CD4-positive, alpha-beta T cell treated with Interleukin-17A for 1 hour (primary cell): ENCODE measurements at regions not wholly inside any gene's neighbourhood (a gene's known extent, or its start where the extent isn't known, plus 50 kb on each side); places are given as distances from the start of the nearest gene placed in this dataset.
"Not testable (repeated sequence)": the region's sequence is repeated elsewhere in the genome, so short reads cannot be mapped to it uniquely, and the experiment has no call there.

Source experiments
- DNase-seq: peaks from one replicate; pipeline ENCODE4 v3.0.0-alpha.2; 2020

GRCh38 chr7:81111781-81112540, 193.1 kb upstream of the SEMA3C start:
- DNase-seq = no peak

GRCh38 chr7:81111358-81111757, 192.5 kb upstream of the SEMA3C start:
- DNase-seq = no peak

- no peak for DNase-seq
Measured at GRCh38 chr7:81110673-81111072, 191.8 kb upstream of the SEMA3C start.

GRCh38 chr7:81098213-81098612, 179.4 kb upstream of the SEMA3C start:
- DNase-seq = no peak

DNA sequence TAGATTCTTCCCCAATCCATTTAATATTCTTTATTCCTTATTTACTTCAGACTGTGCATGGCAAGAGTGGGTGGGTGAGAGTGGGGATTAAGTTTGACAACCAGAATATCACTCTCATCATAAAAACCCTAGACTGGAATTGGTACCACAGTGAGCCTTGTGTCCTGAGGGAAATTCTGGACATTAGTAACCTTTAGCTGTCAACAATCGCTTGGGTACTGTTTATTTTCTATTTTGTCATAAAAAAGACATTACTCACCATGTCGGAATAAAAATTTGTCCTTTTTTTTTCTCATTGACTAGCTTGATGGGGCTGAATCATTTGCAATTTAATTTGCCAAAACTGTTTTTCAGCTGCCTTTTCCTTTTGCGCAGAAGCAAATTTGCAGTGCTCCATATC, 176.1 kb upstream of the SEMA3C start:
- DNase-seq = no peak

GRCh38 chr7:81081616-81082015, 162.8 kb upstream of the SEMA3C start:
- DNase-seq = no peak

DNA sequence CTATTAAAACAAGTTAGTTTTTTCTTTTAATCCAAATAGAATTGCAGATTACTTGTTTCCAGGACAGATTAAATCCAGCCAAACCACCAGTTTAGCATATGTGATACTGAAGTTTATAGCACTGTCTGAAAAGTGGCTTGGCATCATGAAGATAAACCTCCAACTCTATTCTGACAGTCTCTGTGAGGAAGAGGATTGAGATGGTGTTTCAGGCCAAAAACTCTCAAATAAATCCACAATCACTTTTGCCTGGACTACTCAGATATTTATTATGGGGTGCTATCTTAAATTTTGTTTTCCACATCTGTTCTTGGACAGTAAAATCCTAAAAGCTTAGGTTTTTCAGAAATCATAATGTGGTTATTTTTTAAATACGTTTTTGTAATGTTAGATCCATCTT, 161.7 kb upstream of the SEMA3C start:
- DNase-seq = no peak

DNA sequence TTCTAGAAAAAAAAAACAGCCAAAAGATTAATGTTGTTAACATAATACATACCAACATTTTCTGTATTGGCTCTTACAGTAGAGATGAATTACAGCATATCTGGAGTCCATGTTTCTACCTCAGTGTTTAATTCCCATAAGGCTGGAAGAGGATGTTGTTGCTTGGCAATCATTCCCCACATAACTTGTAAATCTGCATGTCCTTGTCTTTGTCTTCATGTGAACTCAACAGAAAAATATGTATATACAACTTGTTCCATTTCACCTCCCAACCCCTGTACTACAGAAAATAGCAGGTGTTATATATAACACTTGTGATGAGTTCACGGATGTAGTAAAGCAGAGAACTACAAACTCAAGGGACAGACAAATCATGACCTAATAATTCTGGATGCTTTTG, 160.9 kb upstream of the SEMA3C start:
- DNase-seq = no peak

- DNase-seq = no peak
Measured at GRCh38 chr7:81075150-81075549, 156.3 kb upstream of the SEMA3C start.

DNA sequence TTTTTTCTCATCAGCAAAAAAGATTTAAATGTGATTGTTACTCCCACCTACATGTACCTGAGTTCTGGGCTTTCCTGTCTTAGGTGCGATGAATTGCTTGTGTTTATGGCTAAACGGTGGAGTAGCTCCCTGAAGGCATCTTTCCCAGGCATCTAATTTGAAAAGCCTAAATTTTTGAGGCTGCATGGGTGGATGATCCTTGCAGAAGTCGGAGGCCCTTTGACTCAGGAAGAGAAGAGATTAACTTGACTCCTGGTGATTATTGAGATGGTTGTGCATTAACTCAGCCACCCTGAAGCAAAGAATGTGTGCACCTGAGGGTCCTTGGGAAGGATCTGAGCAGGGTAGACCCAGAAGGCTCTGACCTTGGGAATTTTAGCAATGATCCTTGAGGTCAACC, 155.6 kb upstream of the SEMA3C start:
- no peak for DNase-seq

GRCh38 chr7:81073931-81074251, 155.0 kb upstream of the SEMA3C start:
- DNase-seq = no peak

- DNase-seq = no peak
Measured at GRCh38 chr7:81070956-81071355, 152.1 kb upstream of the SEMA3C start.

GRCh38 chr7:81066797-81067196, 147.9 kb upstream of the SEMA3C start:
- no peak for DNase-seq

DNA sequence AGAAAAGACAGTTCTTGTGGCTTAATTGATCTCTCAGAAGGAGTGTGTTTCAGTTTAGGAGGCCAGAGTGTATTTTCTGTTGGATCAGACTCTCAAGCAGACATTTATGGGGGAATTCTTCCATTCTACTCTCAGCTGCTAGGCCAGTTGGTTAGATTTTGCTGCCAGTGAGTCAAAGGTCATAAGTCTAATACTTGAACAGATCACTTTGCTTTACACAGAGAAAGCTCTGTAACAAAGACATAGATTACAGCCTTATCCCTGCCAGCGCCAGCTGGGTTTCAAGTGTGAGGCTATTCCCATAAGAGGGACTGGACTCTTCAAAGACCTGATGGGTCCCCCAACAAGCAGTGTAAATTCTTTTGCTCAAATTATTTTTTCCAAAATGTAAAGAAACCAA, 145.6 kb upstream of the SEMA3C start:
- no peak for DNase-seq

- DNase-seq = no peak
Measured at GRCh38 chr7:81062755-81063154, 143.9 kb upstream of the SEMA3C start.

DNA sequence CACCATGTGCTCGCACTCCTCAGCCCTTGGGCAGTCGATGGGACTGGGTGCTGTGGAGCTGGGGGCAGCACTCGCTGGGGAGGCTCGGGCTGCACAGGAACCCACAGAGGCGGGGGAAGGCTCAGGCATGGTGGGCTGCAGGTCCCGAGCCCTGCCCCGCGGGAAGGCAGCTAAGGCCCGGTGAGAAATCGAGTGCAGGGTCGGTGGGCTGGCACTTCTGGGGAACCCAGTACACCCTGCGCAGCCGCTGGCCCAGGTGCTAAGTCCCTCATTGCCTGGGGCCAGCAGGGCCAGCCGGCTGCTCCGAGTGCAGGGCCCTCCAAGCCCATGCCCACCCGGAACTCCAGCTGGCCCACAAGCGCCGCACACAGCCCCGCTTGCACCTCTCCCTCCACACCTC, 138.6 kb upstream of the SEMA3C start:
- DNase-seq = not testable (repeated sequence)

GRCh38 chr7:81053623-81054022, 134.8 kb upstream of the SEMA3C start:
- DNase-seq = no peak

DNA sequence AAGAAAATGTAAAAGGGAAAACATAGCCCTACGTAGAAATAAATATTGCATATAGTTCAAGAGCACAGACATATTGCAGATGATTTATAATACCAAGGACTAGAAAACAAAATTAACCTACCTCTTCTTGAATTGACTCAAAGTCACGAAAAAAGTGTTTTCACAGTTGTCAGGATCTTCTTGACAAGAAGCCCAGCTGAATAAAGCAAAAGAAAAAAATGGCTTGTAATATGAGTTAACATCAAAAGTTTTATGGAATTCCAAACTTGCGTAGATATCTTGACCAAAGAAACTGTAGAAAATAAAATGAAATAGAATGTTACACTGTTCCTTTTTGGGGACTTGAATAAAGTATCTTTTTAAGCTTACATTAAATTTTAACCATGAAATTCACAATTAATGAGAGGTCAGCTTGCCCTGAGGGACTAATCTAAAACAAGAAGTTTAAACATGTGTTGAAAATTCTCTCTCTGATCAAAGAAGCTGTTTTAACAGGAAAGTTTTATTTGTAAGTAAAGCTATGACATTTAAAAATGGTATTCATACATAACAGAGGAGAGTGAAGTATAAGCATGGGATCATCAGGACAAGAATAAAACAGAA, 133.1 kb upstream of the SEMA3C start:
- no peak for DNase-seq

GRCh38 chr7:81045491-81046030, 126.7 kb upstream of the SEMA3C start:
- no peak for DNase-seq

- DNase-seq = not testable (repeated sequence)
Measured at GRCh38 chr7:81042646-81043045, 123.8 kb upstream of the SEMA3C start.

- DNase-seq = no peak
Measured at GRCh38 chr7:81040496-81040895, 121.6 kb upstream of the SEMA3C start.

- no peak for DNase-seq
Measured at GRCh38 chr7:81036871-81037270, 118.0 kb upstream of the SEMA3C start.

- no peak for DNase-seq
Measured at GRCh38 chr7:81036057-81036456, 117.2 kb upstream of the SEMA3C start.

- no peak for DNase-seq
Measured at GRCh38 chr7:81031996-81032395, 113.1 kb upstream of the SEMA3C start.

DNA sequence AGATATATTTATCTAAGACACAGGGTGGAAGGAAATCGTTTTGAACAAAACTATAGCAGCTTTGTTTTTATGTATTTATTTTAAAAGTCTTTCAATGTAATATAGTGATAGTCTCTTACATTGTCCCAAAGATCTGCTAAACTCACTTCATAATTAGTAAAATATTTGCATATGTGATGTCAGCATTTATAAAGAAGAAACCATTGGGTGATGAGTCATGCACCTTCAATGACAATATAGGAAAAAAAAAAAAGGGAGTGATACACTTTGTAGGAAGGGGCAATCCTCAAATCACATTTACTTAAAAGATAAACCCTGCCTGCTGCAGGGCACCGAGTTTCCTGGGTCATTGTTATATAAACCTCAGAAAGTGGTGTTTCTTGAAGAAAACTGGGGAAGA, 112.4 kb upstream of the SEMA3C start:
- DNase-seq = no peak
